ENCODE measurements at regions not wholly inside any gene's neighbourhood (a gene's known extent, or its start where the extent isn't known, plus 50 kb on each side); places are given as distances from the start of the nearest gene placed in this dataset.
A peak's percentile ranks its signal among the peaks of the same experiment; 100 is the strongest.
"Not testable (repeated sequence)": the region's sequence is repeated elsewhere in the genome, so short reads cannot be mapped to it uniquely, and the experiment has no call there.

DNA sequence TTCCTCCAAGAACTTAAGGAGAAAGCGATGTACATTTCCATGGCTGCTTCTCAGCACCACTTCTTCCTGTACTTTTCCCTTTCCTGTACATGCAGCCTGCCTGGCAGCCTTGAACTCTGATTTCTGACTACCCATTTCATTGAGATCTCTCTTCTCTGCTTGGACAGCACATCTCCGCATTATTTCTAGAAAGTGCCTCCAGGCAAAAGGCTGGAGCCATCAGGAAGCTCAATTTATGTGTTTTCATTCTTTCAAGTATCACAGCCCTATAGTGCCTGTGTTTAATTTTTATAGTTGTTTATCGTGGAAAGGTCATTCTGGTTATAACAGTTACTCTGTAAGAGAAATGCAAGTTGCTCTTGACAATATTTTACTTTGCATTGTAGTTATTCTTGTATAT lies 688.0 kb upstream of the ANKRD30A start:
- DNase-seq: no peak

DNA sequence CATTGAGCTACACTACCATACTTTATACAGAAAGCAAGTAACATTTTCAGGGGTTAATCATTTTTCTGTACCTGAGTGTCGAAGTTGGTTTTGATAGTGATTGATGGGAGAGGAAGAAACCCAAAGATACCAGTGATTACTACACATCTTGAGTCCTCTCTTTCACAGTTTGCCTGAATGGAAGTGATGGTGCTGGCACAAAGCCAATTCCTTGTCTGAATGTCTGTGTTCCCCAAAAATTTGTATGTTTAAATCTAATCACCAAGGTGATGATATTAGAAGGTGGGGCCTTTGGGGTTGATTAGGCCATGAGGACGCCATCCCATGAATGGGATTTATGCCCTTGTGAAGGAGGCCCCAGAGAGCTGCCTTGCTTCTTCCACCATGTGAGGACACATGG lies 696.9 kb upstream of the ANKRD30A start:
- DNase-seq: no peak

DNA sequence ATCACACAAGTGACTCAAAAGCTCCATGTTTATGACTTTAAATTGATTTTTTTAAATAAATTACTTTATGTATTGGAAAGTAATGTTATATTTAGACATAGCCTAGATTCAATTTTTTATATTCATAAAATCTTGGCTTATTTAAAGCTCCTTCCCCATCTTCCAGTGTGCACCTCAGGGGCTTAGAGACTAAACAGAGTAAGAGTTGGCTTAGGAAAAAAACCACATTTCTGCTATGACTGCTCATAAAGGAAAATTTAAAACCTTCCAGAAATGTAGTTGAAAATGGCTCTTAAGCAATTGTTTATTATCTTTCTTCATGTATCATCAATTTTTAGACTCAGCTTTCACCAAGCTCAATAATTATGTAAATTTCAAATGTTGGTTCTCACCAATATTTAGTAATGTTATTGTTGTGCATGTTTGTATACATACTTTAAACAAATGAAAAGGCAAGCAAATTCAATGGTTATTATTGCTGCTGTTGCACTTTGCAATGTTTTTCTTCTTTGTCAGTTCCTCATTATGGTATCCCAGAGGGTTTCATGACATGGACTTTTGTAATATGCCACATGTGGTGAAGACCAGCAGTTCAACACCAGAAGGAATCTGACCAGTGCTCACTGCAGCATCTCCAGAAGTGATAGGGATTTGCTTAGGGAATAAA lies 700.1 kb upstream of the ANKRD30A start:
- DNase-seq: peak; percentile 27

DNA sequence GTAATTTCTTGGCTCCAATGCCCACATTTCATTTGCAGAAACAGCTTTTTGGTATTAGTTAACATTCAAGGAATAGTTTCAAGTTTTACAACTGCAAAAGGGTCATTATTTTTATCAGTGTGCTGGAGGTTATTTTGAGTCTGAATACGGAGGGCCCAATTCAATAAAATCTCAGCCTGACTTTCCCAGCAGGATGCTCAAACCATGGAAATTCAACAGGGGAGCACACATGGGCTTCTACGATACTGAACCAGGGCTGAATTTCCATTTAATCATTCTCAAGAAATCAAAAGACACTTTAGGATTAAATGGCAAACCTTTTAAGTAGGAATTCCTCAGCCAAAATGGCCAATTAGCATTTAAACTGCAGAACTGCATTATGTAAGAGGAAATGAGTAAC lies 700.9 kb upstream of the ANKRD30A start:
- DNase-seq: no peak

DNA sequence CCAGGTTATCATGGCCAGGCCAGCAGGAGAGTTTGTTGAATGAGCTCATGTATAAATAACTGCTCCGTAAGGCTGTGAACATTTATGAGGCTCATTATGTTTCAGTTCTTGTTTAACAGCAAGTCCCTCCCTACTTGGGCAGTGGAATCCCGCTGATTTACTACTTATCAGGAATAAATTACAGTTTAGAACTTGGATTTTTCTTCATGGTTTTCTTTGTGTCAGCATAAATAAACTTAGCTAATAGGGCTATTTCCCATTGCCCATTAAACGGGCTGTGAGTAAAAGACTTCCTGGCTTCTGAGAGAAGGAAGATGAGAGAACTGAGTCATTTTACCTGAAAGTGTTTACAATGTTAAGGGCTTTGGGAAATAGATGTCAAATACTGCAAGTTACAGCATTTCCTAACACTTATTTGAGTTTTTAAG lies 701.6 kb upstream of the ANKRD30A start:
- DNase-seq: no peak

DNA sequence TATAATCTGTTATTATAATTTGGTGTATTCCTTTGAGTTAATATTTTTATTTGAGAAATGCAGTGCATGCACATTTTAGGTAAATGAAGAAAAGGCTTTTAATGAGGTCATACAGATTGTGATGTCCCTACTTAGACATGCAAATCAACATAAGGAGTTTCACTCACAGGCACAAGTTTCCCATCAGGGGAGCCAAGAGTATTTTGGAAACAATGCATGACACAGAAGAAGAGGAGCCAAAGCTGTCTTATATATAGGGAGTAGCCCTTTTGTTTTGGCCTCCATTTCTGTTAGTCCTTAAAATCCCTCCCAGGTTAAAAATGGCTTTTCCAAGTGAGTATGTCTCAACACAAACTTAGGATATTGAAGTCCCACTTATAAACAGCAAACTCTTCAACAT lies 703.4 kb upstream of the ANKRD30A start:
- no peak for DNase-seq

DNA sequence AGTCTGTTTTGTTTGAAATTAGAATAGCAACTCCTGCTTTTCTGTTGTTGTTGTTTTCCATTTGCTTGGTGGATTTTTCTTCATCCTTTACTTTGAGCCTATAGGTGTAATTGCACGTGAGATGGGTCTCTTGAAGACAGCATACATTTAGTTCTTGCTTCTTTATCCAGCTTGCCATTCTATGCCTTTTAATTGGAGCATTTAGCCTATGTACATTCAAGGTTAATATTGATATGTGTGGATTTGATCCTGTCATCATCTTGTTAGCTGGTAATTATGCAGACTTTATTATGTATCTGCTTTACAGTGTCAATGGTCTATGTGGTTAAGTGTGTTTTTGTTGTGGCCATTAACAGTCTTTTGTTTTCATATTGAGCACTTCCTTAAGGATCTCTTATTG lies 708.9 kb upstream of the ANKRD30A start:
- DNase-seq: no peak

DNA sequence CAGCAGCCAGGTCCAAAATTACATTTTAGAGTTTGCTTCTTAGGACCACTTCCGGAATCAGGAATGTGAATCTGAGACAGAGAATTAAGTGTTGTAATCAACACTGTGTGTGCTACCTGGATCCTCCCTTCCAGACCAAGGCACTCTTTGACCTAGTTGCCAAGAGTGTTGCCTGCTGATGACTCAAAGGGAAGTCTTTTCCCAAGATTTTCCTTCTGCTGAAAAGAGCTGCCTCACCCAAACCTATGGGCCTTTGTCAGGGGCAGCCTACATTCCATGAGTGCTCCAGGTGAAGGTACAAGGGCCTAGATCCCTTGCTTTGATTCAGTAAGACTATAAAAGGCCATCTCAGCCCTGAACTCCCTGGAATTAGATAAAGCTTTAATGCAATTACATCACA lies 712.5 kb upstream of the ANKRD30A start:
- DNase-seq: no peak

DNA sequence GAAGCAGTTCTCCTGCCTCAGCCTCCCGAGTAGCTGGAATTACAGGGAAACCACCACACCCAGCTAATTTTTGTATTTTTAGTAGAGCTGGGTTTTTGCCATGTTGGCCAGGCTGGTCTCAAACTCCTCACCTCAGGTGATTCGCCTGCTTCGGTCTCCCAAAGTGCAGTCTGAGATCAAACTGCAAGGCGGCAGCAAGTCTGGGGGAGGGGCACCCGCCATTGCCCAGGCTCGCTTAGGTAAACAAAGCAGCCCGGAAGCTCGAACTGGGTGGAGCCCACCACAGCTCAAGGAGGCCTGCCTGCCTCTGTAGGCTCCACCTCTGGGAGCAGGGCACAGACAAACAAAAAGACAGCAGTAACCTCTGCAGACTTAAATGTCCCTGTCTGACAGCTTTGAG lies 725.2 kb upstream of the ANKRD30A start:
- DNase-seq: not testable (repeated sequence)

DNA sequence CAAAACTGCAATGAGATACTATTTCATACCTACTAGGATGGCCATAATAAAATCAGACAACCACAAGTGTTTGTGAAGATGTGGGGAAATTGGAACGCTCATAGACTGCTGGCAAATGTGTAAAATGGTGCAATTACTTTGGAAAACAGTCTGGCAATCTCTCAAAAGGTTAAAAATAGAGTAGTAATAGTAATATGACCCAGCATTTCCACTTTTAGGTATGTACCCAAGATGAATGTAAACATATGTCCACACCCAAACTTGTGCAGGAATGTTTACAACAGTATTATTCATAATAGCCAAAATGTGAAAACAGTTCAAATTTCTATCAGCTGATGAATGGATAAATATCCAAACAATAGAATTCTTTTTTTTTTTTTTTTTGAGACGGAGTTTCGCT lies 731.6 kb upstream of the ANKRD30A start:
- no peak for DNase-seq

DNA sequence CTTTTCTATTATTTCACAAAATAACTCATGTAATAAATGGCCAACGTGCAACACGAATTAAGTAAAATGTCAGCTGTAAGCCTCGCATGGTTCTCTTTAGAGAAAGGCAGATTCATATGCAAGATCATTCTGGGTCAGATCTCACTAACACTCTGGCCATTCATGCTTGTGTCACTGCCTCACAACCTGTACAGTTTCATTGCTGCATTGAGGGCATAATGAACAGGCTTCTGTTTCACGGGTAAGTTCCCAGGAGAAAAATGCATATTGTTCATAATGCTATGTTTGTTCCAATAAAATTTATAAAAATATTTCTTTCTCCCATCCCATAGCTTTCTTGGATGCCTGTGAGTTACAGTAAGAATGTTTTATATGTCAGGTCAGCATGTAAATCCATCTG lies 734.0 kb upstream of the ANKRD30A start:
- DNase-seq: no peak

DNA sequence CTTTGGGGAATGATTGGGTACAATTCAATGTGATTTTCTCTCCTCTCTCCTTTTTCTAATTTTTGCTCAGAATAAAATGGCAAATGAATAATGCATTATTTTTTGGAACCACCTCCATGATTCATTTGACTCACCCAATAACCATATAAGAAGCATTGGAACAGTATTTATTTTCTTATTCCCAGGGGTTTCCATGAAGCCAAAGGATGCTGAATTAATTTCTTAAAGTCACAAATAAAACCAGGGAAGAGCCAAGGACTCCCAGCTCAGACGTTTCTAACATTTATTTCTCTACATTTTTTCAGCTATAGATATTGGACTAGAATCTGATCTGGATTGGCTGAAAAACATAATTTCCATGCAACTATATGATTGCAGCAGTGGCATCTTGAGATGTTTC lies 735.2 kb upstream of the ANKRD30A start:
- DNase-seq: no peak

DNA sequence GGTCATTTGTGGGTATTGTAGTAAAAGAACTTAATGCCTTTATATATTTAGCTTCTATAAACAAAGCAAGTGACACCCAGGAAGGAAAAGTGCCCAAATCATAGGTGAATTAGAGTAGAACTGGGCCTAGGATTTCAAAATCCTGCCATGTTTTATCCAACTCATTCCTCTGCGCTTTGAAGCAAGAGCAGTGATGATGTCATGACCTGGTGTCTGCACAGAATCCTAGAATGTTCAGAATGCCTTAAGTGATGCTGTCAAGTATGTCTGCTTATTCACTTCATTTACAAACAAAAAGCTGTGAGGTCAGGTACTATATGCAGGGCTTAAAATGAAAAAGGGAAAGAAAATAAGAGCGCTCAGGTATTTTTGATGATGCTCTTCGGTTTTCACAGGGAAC lies 737.2 kb upstream of the ANKRD30A start:
- no peak for DNase-seq

DNA sequence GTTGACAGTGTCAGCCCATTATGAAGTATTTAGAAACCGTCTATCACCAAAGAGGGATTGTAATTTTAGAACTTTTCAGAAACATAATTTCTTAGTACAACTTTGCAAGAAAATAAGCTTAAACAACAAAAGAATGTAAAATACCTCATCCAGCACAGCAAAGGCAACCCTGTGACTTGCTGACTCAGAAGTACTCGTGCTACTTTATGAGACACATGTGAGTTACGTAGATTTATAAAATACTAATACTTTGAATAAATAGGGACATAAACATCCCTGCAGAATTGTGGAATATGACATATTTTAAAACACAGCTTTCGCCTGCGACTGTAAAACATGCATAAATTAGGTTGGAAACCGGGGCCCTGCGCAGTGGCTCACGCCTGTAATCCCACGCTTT lies 739.7 kb upstream of the ANKRD30A start:
- DNase-seq: no peak

DNA sequence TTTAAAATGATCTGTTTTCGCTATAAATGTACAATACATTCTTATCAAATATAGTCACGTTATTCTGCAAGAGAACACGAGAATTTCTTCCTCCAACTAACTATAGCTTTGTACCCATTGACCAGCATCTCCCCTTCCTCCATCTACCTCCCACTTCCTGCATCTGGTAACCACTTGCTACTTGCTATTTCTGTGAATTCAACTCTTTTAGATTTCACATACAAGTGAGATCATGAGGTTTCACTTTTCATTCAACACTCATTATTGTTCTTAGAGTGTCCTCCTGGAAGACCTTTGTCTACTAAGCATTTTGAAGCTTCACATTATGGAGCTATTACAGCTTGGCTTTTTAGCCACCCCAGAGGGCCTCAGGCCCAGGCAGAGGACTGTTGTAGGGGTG lies 741.3 kb upstream of the FZD8 start:
- DNase-seq: no peak

DNA sequence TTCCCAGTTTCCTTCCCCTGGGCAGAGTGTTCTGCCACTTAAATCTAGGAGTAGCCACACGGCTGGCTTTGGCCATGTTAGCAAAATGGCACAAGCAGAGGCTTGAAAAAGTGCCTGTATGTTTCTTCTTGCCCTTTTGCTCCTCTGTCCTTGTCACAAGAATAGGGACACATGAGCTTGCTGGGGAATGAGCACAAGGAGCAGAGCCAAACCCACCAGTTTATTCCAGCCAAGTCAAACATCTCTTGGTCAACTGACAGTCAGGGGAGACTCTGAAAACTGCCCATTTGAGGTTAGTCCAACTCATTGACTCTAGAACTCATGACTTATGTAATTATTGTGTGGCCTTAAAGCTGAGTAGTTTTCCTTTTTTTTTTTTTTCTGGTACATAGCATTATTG lies 739.7 kb upstream of the FZD8 start:
- DNase-seq: no peak

DNA sequence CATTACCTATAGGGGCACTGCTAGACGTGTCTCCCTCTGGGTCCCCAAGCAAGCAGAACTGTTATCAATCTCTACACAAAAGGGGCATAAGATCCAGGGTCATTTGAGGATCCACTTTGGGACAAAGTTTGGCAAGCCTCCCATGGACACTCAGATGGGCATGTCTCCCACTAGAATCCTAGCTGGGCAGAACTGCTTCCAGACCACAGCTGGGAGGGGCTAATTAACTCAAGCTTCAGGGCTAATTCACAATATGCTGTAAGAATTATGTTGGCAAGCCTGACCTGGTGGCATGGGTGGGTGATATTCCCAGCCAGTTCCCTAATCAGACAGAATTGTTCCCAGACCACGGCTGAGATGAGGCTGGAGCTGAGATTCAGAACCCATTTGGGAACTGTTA lies 738.4 kb upstream of the FZD8 start:
- DNase-seq: no peak

DNA sequence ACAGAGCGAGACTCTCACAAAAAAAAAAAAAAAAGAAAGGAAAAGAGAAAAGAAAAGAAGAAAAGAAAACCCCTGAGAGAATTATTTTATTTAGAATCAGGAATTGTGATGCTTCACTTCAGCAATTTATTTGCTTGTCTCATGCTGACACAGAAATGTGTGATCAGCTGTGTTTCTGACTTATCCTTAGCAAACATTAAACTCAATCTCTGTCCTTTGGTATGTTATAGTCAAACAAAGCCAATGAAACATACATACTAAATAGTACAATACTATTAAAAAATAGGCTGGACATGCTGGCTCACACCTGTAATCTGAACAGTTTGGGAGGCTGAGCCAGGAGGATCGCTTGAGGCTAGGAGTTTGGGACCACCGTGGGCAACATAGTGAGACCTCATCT lies 733.0 kb upstream of the FZD8 start:
- no peak for DNase-seq

DNA sequence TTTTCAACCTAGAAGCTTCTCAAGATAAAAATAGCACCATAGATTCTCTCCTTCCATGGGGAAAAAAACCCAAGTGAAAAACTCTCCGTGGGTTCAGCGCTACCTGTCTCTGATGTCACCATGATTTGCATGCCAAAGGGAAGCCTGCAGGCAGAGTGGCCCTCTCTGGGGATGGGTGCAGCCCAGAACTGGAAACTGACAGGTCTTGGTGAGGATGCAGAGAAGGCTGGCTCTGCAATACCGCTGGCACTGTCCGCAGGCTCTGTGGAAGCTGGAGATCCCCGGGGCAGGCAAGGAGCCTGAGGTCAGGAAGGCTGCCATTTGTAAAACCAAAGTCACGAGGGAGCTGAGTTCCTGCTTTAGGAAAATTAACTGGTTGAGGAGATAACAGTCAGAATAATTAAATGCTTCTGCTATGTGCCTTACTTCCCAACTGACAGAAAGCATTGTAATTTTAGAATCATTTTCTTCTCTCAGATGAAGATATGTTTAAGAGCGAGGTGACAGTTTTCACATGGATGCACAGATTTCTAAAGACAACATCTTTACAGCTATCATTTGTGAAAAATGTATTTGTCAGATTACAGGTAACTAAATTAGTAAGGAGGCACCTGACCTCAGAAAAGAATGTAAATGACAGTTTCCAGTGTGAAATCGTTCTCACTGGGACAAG lies 731.5 kb upstream of the FZD8 start:
- no peak for DNase-seq

DNA sequence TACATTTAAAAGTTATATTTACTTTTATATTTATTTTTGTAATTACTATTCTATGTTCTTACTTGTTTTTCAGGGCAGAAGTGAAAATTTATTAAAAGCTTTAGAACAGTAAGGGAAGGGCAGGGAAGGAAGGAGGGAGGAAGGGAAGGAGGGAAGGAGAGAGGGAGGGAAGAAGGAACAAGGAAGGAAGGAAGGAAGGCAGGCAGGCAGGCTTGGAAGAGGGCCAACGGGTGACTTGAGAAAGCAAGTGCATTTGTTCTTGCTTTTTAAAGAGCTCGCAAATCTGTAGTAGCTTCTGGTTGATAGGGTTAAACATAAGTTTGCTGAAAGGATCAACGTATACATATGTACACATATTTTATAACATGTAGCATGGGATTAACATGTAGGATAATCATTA lies 725.3 kb upstream of the FZD8 start:
- no peak for DNase-seq

DNA sequence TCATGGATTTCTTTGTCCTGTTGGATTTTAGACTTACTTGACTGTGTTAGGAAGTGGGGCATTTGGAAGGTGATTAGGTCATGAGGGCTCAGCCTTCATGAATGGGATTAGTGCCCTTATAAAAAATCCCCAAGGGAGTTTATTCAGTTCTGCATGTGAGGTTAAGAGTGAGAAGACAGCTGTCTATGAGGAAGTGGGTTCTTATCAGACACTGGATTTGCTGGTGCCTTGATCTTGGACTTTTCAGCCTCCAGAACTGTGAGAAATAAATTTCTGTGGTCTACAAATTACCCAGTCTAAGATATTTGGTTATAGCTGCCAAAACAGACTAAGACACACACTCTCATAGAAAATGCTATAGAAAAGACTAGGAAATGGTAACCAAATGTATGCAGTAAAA lies 724.7 kb upstream of the FZD8 start:
- DNase-seq: peak; percentile 38

DNA sequence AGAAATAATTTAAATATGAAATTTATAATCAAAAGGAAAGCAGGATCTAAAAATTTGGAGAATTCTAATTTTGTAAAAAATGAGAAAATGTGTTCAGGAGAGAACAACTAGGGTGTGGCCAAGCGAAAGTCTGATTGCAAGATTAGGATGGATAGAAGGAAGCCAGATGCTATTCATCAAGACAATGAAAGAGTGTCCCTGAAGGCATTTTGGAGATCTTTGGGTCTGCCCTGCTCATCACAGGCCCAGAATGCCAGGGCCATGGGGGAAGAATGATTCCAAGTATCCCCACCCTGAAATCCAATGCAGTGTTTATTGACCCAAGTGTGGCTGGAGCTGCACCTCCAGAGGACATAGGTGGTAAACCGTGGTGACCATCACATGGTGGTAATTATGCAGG lies 724.0 kb upstream of the FZD8 start:
- no peak for DNase-seq

DNA sequence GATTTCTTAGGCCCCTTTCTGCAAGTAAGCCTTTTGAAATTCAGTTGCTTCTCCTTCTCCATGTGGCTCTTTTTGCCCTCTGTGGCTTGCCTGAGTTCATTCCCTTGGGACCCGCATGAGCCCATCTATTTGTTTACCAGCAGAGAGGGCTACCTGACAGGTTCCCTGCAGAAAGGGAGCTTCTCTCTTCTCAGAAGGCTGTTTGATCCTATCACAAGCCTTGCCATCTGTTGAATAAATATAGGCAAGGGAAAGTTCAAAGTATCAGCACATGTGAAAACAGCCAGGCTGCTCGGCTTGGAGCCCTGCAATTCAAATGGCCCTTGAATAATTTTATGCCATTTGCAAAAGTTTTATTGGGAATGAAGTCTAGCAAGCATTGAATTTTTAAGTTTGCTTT lies 720.2 kb upstream of the FZD8 start:
- DNase-seq: no peak

DNA sequence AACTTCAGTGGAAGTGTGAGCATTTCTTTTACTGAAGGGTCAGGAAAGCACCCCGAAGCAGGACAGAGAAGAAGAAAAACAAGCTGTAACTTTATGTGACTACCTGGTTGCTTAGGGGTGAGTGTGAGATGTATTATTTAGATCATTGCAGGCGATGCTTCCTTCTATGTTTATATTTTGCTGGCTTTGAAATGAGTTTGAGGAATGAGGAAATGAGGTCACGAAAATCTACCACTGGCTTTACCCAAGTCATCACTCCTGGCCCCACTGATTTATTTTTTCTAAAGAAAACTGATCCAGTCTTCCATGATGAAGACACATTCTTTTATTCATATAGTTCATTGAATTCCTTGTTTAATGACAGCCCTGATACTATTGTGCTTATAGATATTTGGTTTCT lies 716.6 kb upstream of the FZD8 start:
- no peak for DNase-seq

DNA sequence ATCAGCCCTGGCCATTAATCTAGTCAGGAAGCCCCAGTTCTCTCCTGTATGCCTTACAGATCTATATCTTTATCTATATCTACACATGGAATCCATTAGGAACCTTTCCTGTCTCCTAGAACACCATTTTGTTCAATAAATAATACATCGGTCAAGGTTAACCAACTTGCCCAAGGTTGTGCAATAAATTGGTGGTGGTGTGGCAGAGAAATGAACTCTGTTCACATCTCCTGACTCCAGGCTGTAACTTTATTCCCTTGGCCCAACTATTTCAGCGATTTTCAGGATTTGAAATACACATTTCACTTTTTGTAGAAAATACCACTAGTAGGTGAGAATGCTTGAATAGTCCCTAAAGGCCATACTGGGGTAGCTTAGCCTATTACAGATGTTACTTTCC lies 712.5 kb upstream of the FZD8 start:
- no peak for DNase-seq
